Mammary epithelial cell (primary cell): ENCODE measurements at regions not wholly inside any gene's neighbourhood (a gene's known extent, or its start where the extent isn't known, plus 50 kb on each side); places are given as distances from the start of the nearest gene placed in this dataset.

Experiments used
- CTCF ChIP-seq, 2 donors: IDR thresholded peaks in 1 of 2; conservative IDR thresholded peaks in 1 of 2; 2 replicates each; pipeline ENCODE4 v1.5.1; 2011 to 2012; ENCODE audit warnings: inconsistent platforms in 2 of 2, low read length in 2 of 2, mild to moderate bottlenecking in 2 of 2, control low read depth in 1 of 2, low read depth in 1 of 2; ENCODE audit not compliant: insufficient read depth in 1 of 2; ENCODE audit errors: extremely low read depth in 1 of 2
- EZH2 ChIP-seq: IDR thresholded peaks from 2 replicates; pipeline ENCODE4 v1.6.1; 2012; ENCODE audit warnings: low read length, inconsistent platforms, borderline replicate concordance

- TF ChIP-seq CTCF (conservative IDR thresholded peaks at IDR 0.05 in 1 of 2, IDR thresholded peaks at IDR 0.05 in 1 of 2; ENCODE audit: extremely low read depth in 1 of 2, insufficient read depth in 1 of 2, low read depth in 1 of 2, low read length in 2 of 2) (no peak), EZH2 (no peak)
Observed at GRCh38 chr7:97512441-97513207, 219.3 kb upstream of the TAC1 start.
